Glutamatergic neuron (in vitro differentiated cells): ENCODE measurements at regions not wholly inside any gene's neighbourhood (a gene's known extent, or its start where the extent isn't known, plus 50 kb on each side); places are given as distances from the start of the nearest gene placed in this dataset.

Experiments
- DNase-seq: peaks from one replicate; pipeline ENCODE4 v3.0.0; 2022
- H3K27ac Mint-ChIP-seq: one replicate; pipeline ENCODE4 v1.8.0; 2020; ENCODE audit warnings: mild to moderate bottlenecking, mixed read lengths, inconsistent platforms; ENCODE audit not compliant: unreplicated experiment
- H3K27me3 Mint-ChIP-seq: one replicate; pipeline ENCODE4 v1.8.0; 2020; ENCODE audit warnings: mild to moderate bottlenecking, moderate library complexity, mixed read lengths, inconsistent platforms; ENCODE audit not compliant: unreplicated experiment
- H3K36me3 Mint-ChIP-seq: one replicate; pipeline ENCODE4 v1.8.0; 2020; ENCODE audit warnings: mild to moderate bottlenecking, mixed read lengths, inconsistent platforms; ENCODE audit not compliant: unreplicated experiment
- H3K4me1 Mint-ChIP-seq: one replicate; pipeline ENCODE4 v1.8.0; 2020; ENCODE audit warnings: mild to moderate bottlenecking, low read depth, mixed read lengths, inconsistent platforms; ENCODE audit not compliant: unreplicated experiment
- H3K4me3 Mint-ChIP-seq: one replicate; pipeline ENCODE4 v1.8.0; 2020; ENCODE audit warnings: mild to moderate bottlenecking, mixed read lengths, inconsistent platforms; ENCODE audit not compliant: unreplicated experiment
- H3K9me3 Mint-ChIP-seq: one replicate; pipeline ENCODE4 v1.8.0; 2020; ENCODE audit warnings: mild to moderate bottlenecking, moderate library complexity, mixed read lengths, inconsistent platforms; ENCODE audit not compliant: unreplicated experiment
- CTCF ChIP-seq: fragments of 200-600 bp; sonication (generic); IDR thresholded peaks from one replicate; pipeline ENCODE4 v1.5.0; 2021; ENCODE audit not compliant: partially characterized antibody, unreplicated experiment

- peaks cover 9% of the 10 kb centered on the region for H3K4me1 Mint-ChIP-seq
- peaks cover 1% of the 10 kb centered on the region for H3K27me3 Mint-ChIP-seq
- TF ChIP-seq CTCF = no peak
- DNase-seq = no peak
- peaks cover 1% of the 10 kb centered on the region for H3K9me3 Mint-ChIP-seq
- H3K4me3 Mint-ChIP-seq = no peak overlapping the region
- no peaks in the 10 kb centered on the region for H3K36me3 Mint-ChIP-seq
- no peak overlapping the region for H3K27ac Mint-ChIP-seq
These were observed 178.5 kb upstream of the ZBED5 start for GRCh38 chr11:11036185-11036847.

DNA sequence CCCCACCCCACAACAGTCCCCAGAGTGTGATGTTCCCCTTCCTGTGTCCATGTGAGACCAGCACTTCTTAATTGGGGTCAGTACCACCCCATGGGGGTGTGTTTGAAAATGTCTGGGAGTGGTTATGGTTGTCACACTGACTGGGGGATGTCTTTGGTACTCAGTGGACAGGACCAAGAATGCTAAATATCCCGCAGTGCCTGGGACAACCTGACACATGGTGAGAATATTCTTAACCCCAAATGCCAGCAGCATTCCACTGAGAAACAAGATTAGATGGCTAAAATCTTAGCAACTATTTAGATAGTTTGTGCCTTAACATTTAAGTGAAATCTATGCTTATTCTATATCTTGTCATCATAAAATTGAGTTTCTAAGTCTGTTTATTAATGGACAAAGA lies 177.5 kb upstream of the ZBED5 start:
- H3K9me3 Mint-ChIP-seq = peaks cover 1% of the 10 kb centered on the region
- TF ChIP-seq CTCF = no peak
- H3K27ac Mint-ChIP-seq = no peak overlapping the region
- peaks cover 1% of the 10 kb centered on the region for H3K27me3 Mint-ChIP-seq
- no peaks in the 10 kb centered on the region for H3K36me3 Mint-ChIP-seq
- peaks cover 9% of the 10 kb centered on the region for H3K4me1 Mint-ChIP-seq
- DNase-seq = no peak
- no peak overlapping the region for H3K4me3 Mint-ChIP-seq

DNA sequence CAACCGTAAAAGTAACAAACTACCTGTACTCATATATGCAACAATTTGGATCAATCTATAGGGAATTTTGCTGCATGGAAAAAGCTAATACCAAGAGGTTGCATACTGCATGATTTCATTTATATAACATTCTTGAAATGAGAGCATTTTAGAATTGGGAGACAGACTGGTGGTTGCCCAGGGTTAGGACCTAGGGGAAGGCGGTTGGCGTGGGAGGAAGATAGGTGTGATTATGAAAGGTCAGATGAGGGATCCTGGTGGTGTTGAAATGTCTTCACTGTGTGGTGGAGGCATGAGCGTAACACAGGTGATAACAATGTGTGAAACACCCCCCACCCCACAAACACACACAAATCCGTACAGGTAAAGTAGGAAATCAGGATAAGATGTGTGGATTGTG lies 176.6 kb upstream of the ZBED5 start:
- Mint-ChIP-seq H3K4me3 (no peak overlapping the region), H3K27me3 (peaks cover 1% of the 10 kb centered on the region), H3K4me1 (peaks cover 9% of the 10 kb centered on the region), H3K27ac (no peak overlapping the region), H3K36me3 (no peaks in the 10 kb centered on the region), H3K9me3 (peaks cover 1% of the 10 kb centered on the region)
- DNase-seq = no peak
- no peak for TF ChIP-seq CTCF

- H3K36me3 Mint-ChIP-seq = no peaks in the 10 kb centered on the region
- H3K9me3 Mint-ChIP-seq = peaks cover 1% of the 10 kb centered on the region
- no peak overlapping the region for H3K27ac Mint-ChIP-seq
- DNase-seq = no peak
- TF ChIP-seq CTCF = no peak
- H3K4me1 Mint-ChIP-seq = peaks cover 5% of the 10 kb centered on the region
- H3K4me3 Mint-ChIP-seq = no peak overlapping the region
- H3K27me3 Mint-ChIP-seq = peaks cover 1% of the 10 kb centered on the region
These were observed 174.2 kb upstream of the ZBED5 start for GRCh38 chr11:11032066-11032465.

GRCh38 chr11:11029027-11029426 lies 171.2 kb upstream of the ZBED5 start:
- Mint-ChIP-seq H3K4me1 (no peaks in the 10 kb centered on the region), H3K4me3 (no peak overlapping the region), H3K36me3 (no peaks in the 10 kb centered on the region), H3K27ac (no peak overlapping the region), H3K9me3 (no peaks in the 10 kb centered on the region), H3K27me3 (no peaks in the 10 kb centered on the region)
- no peak for TF ChIP-seq CTCF
- DNase-seq = no peak
